Fibroblast of villous mesenchyme (primary cell): ENCODE measurements at regions not wholly inside any gene's neighbourhood (a gene's known extent, or its start where the extent isn't known, plus 50 kb on each side); places are given as distances from the start of the nearest gene placed in this dataset.

Experiments used
- DNase-seq: peaks from one replicate; pipeline ENCODE4 v3.0.0-alpha.2; 2010; ENCODE audit warnings: low read depth
- H3K4me3 ChIP-seq: 2 replicates; pipeline ENCODE4 v1.5.1; 2011; ENCODE audit warnings: low read depth, mild to moderate bottlenecking, low read length
- CTCF ChIP-seq: IDR thresholded peaks from 2 replicates; pipeline ENCODE4 v1.5.1; 2012; ENCODE audit warnings: low read depth, mild to moderate bottlenecking, low read length; ENCODE audit not compliant: insufficient read depth

GRCh38 chrX:124960454-124960853 is 359.2 kb upstream of the TEX13C start:
- no peak for TF ChIP-seq CTCF
- H3K4me3 ChIP-seq, result no peak overlapping the region
- no peak for DNase-seq

GRCh38 chrX:124963717-124964116 is 356.0 kb upstream of the TEX13C start, which contains the start of gene TENM1:
Gene TENM1, minus strand, starts transcription at chrX:124963817.
- no peak within 1 kb of the TSS for H3K4me3 ChIP-seq
- TF ChIP-seq CTCF, result no peak
- DNase-seq, result no peak

DNA sequence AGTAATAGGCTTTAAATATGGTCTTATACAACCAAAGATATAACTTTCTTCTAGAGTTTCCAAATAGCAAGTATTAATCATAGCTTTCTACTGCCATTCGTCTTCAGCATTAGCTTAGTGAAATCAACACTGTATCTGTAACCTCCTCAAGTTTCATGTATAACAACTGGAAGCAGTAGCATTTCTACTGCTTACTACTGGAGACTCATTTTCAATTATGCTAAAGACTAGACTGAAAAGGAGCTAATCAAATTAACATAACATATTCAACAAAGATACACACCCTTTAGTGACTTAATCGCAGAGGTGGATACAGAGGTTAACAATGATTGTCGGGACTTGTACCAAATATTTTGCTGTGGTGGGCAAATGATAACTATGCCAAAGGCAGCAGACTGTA is 344.2 kb upstream of the TEX13C start:
- no peak overlapping the region for H3K4me3 ChIP-seq
- DNase-seq, result no peak
- TF ChIP-seq CTCF, result no peak

DNA sequence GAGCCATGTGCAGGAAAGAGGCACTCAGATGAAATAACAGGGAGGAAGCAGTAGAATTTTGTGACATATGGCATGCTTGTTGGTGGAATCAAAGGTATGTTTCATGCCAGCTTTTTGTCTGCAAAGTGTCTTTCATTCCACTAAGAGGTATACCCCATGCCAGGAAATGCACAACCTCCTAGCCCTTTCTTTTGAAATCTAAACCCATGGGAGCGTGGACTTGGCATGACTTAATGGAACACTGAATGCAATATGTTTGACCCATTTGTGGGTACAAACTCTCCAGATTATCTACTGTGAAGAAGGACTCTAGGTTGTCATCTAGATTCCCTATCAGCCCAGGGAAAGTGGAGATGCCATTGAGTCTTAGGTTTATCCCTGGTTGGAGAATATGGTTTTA is 338.3 kb upstream of the TEX13C start:
- no peak for TF ChIP-seq CTCF
- H3K4me3 ChIP-seq, result no peak overlapping the region
- no peak for DNase-seq

GRCh38 chrX:124984140-124984813 is 335.4 kb upstream of the TEX13C start:
- TF ChIP-seq CTCF, result no peak
- no peak for DNase-seq
- no peak overlapping the region for H3K4me3 ChIP-seq

DNA sequence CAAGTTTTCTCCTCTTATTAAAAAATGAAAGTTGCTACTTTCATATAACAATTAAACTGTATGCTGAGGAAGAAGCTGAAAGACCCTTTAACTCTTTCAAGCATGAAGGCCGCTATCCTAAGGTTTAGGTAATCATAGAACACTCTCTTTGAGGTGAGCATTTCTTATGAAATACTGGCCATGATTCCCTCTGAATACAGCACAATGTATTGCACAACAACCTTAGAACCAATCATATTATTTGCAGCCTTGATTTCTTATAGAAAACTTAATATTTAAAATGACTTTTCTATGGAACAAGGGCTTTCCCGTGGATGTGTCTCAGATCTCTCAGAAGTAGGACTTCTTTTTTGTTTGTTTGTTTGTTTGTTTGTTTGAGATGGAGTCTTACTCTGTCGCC is 333.4 kb upstream of the TEX13C start:
- DNase-seq, result no peak
- no peak for TF ChIP-seq CTCF
- H3K4me3 ChIP-seq, result no peak overlapping the region

DNA sequence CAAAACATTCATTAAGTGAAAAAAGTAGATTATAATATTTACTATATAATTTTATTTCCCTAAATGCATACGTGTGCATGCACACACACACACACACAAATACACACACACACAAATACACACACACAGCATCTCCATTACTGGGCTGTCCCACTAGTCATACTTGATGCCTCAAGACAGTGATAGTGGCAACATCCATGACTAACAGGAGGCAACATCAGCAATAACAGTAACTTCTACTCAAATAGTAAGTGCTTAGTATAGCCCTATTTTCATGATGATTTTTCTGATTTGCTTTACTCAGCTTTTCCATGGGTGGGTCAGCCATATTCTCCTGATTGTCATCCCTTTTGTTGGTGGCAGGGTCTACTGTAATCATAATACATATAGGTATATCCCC is 325.9 kb upstream of the TEX13C start:
- DNase-seq, result no peak
- no peak overlapping the region for H3K4me3 ChIP-seq
- TF ChIP-seq CTCF, result no peak
